ENCODE measurements at regions not wholly inside any gene's neighbourhood (a gene's known extent, or its start where the extent isn't known, plus 50 kb on each side); places are given as distances from the start of the nearest gene placed in this dataset.
"Not testable (repeated sequence)": the region's sequence is repeated elsewhere in the genome, so short reads cannot be mapped to it uniquely, and the experiment has no call there.

GRCh38 chr10:130689743-130690626, 553.8 kb downstream of the GLRX3 start:
- no peak for ATAC-seq

- ATAC-seq: no peak
Observed at GRCh38 chr10:130691776-130692175, 555.6 kb downstream of the GLRX3 start.

GRCh38 chr10:130696870-130697269, 560.7 kb downstream of the GLRX3 start:
- no peak for ATAC-seq

- ATAC-seq: no peak
Observed at GRCh38 chr10:130707389-130707979, 571.3 kb downstream of the GLRX3 start.

- ATAC-seq: no peak
Observed at GRCh38 chr10:130708465-130709070, 572.4 kb downstream of the GLRX3 start.

GRCh38 chr10:130709415-130709814, 573.2 kb downstream of the GLRX3 start:
- ATAC-seq: no peak

- no peak for ATAC-seq
Observed at GRCh38 chr10:130711072-130711471, 574.9 kb downstream of the GLRX3 start.

- no peak for ATAC-seq
Observed at GRCh38 chr10:130713135-130713534, 576.9 kb downstream of the GLRX3 start.

- no peak for ATAC-seq
Observed at GRCh38 chr10:130713731-130714130, 577.5 kb downstream of the GLRX3 start.

GRCh38 chr10:130714742-130715467, 578.7 kb downstream of the GLRX3 start:
- no peak for ATAC-seq

GRCh38 chr10:130715686-130716670, 579.8 kb downstream of the GLRX3 start:
- no peak for ATAC-seq

- no peak for ATAC-seq
Observed at GRCh38 chr10:130717083-130717482, 580.9 kb downstream of the GLRX3 start.

- ATAC-seq: not testable (repeated sequence)
Observed at GRCh38 chr10:130718744-130719447, 582.7 kb downstream of the GLRX3 start.

- no peak for ATAC-seq
Observed at GRCh38 chr10:130719448-130719752, 583.2 kb downstream of the GLRX3 start.

GRCh38 chr10:130720235-130720634, 584.0 kb downstream of the GLRX3 start:
- ATAC-seq: no peak

- ATAC-seq: no peak
Observed at GRCh38 chr10:130721971-130722370, 585.8 kb downstream of the GLRX3 start.

GRCh38 chr10:130723704-130724103, 587.5 kb downstream of the GLRX3 start:
- no peak for ATAC-seq

GRCh38 chr10:130725474-130725970, 586.0 kb downstream of the TCERG1L start:
- no peak for ATAC-seq

GRCh38 chr10:130726996-130727725, 584.4 kb downstream of the TCERG1L start:
- ATAC-seq: no peak

GRCh38 chr10:130727766-130728490, 583.6 kb downstream of the TCERG1L start:
- no peak for ATAC-seq

Measured in activated CD4-positive, CD25-positive, alpha-beta regulatory T cell treated with anti-CD3 and anti-CD28 coated beads, Interleukin-2, amount 50 U/mL, for 24 hours (primary cell).